ENCODE measurements at regions not wholly inside any gene's neighbourhood (a gene's known extent, or its start where the extent isn't known, plus 50 kb on each side); places are given as distances from the start of the nearest gene placed in this dataset.
"Not testable (repeated sequence)": the region's sequence is repeated elsewhere in the genome, so short reads cannot be mapped to it uniquely, and the experiment has no call there.

DNA sequence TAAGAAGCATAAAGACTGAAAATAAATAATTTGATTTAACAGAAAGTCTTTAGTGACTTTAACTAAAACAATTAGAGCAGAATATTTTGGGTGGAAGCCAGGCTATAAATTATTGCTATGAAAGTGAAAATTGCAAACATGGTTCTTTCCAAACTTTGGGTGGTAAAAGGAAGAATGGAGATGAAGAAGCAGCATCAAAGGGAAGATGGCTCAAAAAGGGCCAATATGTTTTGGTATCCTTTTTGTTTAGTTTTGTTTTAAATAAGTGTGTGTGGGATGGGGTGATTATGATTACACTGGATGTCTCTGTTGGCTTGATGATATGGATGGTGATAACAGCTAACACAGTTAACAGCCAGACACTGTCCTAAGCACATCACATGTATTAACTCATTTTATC is 153.7 kb downstream of the CYB561 start:
- DNase-seq (ENCODE audit: low spot score), result no peak

DNA sequence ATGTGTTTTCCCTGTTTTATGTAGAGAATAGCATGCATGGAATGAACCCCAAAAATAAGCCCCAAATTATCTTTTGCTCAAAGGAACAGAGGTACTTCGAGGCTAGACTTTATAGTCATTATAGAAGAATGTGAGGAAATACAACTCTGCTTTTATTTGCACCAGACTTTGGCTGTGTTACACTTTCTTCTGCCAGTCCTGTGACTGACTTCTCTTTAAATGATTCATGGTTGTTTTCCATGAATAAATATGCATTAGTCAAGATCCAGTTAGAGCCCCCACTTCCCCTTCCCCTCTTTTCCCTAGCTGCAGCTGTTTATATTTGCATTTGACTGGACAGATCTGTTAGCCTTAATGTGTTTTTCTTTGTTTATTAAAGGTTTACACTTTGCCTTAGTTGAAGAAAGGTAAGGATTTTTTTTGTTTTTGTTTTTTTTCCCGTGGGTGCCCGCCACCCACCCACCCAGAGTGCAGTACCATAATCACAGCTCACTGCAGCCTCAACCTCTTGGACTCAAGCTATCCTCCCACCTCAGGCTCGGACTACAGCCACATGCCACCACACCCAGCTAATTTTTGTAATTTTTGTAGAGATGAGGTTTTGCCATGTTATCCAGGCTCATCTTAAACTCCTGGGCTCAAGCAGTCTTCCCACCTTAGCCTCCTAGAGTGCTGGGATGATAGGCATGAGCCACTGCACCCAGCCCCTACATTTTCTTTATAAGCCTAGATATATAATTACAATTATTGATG is 152.6 kb downstream of the CYB561 start:
- DNase-seq (ENCODE audit: low spot score), result peak; percentile 28

DNA sequence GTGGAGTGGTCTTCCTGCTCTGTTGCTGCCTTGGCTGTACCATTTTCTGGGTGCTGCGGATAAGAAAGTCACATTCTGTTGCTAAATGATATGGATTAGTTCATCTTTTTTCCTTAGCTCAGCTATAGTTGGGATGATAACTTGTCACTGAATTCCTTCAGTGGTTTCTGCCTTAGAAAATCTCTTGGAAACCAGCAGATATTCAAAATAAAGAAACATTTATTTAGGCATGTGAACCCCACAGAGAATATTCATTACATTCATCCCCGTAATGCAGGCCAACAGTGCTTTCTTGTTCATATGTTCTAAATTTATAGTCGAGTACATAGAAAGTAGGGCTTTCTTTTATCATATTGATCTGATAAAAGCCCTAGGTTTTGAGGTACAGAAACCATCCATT is 151.3 kb downstream of the CYB561 start:
- no peak for DNase-seq (ENCODE audit: low spot score)

DNA sequence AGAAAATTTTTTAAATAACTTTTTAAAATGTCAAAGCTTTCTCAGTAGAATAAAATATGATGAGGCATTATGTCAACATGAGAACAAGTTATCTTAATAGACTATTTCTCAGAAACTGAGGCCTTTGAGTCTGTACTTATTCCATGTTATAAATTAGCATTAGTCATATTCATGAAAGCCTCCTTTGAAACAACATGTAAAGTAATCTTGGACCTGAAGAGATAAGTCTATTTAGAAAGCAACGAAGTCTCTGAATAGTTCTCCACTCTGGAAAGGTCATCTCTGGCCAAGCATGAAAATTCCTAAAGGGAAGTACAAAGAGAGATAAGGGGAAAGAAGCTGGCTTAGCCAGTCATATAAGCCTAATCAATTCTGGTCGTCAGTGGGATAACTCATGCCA is 150.8 kb downstream of the CYB561 start:
- no peak for DNase-seq (ENCODE audit: low spot score)

DNA sequence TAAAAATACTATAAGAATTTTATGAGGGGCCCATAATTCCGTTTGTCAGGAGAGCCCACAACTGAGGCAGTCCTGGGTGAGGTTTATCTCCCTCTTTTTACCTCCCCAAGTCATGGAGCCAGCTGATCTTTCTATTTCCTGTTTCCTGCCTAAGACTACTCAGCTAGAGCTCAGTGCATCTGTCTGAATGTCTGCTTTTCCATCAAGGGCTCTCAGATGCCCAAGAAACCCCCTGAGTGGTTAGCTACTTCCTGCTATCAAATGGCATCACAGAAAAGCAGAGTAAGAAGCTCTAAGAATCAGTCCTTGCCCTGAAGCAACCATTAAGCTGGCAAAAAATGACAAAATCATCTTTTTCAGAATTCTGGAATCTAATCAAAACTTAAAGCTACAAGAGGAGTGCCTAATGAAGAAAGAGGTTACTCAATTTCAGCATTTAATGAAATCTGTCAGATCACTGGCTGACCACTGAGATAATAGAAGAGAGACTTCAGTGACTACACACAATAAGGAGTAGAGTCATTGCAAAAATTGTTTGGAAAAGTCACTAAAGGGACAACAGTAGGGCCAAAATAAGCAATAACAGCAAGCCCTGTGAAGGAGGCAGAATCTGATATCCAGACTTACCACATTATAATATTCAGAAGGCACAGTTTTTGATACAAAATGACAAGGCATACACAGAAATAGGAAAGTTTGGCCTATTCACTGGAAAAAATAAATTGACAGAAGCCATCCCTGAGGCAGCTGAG is 150.1 kb downstream of the CYB561 start:
- DNase-seq (ENCODE audit: low spot score), result no peak

DNA sequence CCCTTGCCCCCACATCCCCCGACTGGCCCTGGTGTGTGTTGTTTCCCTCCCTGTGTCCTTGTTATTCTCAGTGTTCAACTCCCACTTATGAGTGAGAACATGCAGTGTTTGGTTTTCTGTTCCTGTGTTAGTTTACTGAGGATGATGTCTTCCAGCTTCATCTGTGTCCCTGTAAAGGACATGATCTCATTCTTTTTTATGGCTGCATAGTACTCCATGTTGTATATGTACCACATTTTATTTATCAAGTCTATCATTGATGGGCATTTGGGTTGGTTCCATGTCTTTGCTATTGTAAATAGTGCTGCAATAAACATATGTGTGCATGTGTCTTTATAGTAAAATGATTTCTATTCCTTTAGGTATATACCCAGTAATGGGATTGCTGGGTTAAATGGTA is 147.2 kb downstream of the CYB561 start:
- DNase-seq (ENCODE audit: low spot score), result not testable (repeated sequence)

DNA sequence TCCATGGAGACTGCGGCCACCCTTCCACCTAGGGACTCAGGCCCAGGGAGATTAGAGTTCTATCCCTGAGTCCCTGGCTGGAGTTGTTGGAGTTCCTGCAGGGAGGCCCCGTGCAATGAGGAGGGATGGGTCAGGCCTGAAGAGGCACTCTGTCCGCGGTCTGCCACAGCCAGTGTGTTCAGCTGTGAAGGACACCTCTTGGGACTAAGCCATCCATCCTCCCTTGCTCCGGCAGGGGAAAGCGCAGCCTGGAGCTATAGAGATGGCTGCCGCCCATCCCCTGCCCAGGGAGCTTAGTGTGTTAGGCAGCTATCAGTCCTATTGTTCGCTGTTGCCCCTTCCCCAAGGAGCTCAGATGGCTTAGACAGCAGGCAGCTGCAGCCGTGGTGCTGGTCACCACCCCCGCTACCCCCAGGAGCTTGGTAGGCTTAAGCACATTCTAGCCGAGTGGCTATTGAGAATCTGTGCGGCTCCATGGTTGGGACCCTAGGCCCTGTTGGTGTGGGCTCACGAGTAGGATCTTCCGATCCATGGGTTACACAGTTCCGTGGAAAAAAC is 141.3 kb downstream of the CYB561 start:
- no peak for DNase-seq (ENCODE audit: low spot score)

DNA sequence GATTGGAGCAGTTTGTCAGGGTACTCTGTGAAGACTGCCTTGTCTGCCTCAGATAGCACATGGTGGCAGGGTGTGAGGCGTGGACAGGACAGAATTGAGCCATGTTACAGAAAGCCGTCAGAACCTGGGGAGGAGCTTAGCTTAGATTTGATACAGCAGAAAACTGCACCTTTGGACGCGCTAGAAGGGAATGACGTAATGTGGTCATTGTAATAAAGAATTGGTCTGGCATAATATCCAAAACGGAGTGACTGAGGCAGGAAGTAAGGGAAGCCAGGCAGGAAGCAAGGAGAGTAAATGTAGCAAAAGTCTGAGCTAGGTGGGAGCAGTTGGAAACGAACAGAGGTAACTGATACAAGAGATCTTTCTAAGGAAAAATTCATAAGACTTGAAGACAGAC is 140.2 kb downstream of the CYB561 start:
- no peak for DNase-seq (ENCODE audit: low spot score)

DNA sequence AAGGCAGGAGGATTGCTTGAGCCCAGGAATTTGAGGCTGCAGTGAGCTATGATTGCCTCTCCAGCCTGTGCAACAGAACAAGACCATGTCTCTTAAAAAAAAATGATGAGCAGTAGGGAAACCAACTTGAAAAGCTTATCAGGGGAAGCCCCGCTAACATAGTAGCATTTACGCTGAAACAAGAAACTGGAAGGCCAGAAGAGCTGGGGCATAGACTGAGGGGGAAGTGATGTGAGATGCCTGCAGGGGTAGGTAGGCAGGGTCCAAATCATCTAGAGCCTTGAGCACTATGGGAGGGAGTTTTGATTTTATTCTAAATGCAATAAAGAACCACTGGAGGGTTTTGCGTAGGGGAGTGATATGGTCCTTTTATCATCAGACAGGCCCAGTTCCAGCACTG is 139.3 kb downstream of the CYB561 start:
- no peak for DNase-seq (ENCODE audit: low spot score)

DNA sequence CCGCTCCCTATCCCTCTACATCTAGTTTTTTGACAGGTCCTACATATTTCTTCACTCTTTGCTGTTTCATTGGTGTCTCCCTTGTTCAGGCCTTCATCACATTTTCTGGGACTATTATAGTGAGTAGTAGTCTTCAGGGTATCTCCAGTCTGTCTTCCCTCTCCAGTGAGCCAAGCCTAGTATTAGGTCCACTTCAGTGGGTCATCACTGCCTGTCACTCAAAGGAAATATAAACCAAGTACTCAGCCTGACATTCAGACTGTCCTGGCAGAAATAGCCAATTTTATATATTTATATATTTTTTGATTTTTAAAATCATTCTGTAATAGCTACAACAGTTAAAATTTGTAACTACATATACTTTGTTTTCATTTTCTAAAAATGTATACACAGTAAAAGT is 137.8 kb downstream of the CYB561 start:
- DNase-seq (ENCODE audit: low spot score), result no peak

DNA sequence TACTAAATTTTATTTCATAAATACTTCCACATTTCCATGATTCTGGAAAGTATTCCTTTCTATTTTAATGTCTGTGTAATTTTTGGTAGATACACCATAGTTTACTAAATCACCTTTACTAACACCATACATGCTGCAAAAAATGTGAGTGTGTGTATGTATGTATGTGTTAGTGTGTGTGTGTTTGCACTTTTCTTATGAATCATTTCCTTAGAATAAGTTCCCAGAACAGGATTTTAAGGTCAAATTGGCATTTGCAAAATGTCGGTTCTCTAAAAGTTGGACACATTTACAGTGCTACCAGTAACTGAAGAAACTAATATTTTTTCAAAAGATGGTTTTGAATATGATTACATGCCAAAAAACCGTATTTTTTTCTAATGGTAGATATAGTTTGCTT is 137.1 kb downstream of the CYB561 start:
- DNase-seq (ENCODE audit: low spot score), result no peak

DNA sequence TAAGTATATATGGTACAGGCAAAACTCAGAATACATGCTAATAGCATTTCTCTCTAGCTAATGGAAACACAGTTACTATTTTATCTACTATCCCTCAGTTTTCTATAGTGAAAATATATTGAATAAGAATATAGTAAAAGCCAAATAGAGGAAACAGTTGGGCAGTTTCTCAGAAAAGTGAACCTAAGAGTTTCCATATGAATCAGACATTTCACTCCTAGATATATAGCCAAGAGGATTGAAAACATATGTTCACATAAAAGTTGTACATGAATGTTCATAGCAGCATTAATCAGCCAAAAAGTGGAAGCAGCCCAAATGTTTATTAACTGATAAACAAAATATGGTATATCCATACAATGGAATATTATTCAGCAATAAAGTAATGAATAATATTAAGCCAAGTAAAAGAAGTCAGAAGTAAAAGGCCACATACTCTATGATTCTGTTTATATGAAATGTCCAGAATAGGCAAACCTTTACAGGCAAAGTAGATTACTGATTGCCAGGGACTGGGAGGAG is 134.6 kb downstream of the CYB561 start:
- no peak for DNase-seq (ENCODE audit: low spot score)

DNA sequence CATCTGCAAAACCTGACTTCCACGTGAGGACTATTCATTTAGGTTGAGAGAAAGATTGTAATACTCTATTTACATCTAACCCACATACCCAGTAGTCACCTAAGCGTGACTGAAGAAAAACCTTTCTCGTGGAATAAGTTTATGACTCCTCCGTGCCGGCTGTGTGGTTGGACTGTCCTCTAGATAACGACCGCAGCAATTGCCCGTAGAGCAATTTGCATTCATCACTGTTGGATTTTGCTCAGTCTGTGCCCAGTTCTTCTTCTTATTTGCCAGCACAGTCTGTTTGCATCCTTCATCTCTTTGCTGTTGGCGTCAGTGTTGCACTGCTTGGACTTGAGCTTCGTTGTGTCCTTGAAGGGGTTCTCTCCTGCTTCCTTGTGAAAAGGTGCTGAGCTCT is 131.3 kb downstream of the CYB561 start:
- no peak for DNase-seq (ENCODE audit: low spot score)

DNA sequence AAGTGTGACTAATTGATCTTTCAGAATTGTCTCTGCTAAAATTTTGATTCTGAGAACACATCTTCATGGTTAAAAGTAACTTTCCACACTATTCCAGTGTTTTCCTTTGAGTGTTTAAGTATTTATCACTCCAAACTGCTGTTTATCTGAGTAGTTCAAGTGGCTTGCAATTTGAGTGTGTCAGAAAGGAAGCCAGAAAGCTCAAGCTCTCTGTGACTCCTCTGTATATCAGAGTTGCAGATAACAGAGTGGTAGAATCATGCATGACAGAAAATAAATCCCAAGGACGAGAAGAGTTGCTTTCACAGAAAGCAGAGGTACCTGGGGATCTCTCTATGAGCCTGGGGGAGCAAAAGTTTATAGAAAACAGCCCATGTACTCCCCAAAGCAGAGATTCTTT is 130.0 kb downstream of the CYB561 start:
- no peak for DNase-seq (ENCODE audit: low spot score)

DNA sequence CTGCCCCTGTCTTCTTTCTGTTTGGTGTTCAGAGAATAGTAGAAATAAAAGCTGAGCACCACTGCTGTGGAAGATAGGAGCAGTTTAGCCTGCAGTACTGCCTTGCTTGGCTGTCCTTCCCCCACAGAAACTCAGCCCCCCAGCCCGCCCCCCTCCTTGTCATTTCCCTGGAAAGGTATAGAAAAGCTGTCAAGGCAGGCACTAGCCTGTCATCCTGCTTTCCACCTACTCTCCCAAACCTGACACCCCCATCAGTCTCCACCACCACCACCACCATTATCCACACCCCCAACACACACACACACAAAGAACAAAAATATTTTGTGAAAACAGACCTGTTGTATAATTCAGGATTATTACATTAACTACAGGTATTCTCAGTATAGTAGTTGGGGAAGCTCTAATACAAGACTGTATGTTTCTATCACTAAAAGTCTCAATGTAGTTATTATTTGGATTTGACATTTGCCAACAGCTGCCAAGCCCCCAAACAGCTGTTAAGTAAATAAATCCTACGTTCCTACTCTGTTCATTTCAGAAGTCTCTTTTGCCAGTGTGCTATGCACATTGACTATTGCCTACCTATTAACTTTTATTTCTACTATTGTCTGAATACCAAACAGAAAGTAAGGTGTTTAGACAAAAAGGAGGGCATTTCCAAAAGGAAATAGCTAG is 128.8 kb downstream of the CYB561 start:
- no peak for DNase-seq (ENCODE audit: low spot score)

DNA sequence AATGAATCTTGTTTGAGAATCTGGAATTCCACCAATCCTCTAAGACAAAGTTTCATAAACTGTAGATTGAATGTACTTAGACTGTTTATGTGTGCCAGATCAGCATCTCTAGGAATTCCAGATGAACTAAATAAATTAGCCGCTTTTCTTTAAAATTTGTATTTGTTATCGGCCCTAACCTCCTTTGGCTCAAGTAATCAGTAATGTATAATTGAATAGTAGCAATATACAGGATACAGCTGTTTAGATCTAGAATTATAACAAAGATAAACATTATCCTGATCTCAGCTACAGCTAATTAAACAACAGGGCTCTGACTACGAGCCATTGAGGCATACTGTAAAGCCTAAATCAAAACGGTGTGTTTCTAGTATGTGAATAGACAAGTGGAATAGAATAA is 120.3 kb downstream of the CYB561 start:
- DNase-seq (ENCODE audit: low spot score), result no peak

DNA sequence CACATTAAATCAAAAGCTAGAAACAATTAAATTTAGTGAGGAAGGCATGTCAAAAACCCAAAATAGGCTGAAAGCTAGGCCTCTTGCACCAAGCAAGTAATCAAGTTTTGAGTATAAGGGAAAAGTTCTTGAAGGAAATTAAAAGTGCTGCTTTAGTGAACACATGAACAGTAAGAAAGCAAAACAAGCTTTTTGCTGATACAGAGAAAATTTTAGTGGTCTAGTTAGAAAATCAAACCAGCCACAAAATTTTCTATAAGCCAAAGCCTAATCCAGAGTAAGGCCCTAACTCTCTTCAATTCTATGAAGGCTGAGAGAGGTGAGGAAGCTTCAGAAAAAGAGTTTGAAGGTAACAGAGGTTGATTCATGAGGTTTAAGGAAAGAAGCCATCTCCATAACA is 116.2 kb downstream of the CYB561 start:
- no peak for DNase-seq (ENCODE audit: low spot score)

DNA sequence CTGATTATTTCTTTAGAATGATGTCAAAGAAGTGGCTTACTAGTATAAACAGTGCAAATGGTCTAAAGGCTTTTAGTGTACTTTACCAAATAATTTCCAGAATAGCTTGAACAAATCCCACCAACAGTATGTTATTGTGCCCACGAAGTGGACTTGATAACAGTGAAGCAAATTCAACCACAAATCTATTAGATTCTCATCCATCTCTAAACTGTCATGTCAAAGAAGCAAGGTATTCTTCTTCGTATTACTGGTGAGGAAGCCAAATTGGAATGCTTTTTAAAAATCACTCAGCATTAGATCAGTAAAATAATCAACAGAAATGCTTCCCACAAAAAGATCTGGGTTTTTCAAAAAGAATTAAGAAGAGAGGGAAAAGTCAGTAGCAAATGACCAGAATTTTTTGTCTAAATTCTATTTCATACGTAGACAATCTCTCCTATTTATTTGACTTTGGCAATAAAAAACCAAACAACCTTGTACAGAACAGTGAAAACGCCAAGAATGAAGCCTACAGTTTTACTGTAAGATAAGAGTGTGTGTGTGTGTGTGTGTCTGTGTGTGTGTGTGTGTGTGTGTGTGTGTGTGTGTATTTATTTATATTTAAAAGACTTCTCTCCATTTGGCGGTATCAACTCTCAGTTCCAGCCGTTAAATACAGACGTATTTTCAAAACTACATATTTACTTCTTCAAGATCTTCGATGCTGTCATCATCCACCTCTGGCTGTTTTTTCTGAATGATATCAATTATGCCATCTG is 114.6 kb downstream of the CYB561 start:
- no peak for DNase-seq (ENCODE audit: low spot score)

DNA sequence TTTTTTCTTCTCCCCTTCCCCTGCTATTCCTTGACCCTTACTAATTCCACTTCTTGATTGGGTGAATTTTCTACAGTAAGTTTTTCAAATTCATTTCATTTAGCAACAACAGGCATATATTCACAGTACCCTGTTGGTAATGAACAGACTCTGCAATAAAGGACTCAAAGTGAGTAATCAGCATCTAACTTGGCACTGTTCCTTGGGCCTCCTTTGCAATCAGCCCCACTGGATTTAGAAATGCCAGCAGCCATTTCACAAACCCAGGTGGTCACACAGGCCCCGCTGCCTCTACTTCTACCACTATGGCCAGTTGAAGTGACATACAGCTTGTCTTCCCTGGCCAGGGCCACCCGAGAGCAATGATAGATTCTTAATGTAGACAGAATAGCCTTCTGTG is 113.8 kb downstream of the CYB561 start:
- no peak for DNase-seq (ENCODE audit: low spot score)

DNA sequence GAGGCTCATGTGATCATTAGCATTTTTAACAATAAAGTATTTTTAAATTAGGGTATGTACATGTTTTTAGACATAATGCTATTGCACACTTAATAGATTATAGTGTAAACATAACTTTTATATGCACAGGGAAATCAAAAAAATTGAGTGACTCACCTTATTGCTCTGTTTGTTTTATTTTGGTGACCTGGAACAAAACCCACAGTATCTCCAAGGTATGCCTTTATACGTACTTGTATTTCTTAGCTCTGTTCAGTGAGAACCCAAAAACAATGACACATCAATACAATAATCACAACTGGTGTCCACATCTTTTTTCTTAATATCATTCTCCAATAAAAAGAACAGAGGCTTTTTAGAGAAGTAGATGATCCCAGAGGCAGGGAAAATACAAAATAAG is 112.2 kb downstream of the CYB561 start:
- DNase-seq (ENCODE audit: low spot score), result no peak

DNA sequence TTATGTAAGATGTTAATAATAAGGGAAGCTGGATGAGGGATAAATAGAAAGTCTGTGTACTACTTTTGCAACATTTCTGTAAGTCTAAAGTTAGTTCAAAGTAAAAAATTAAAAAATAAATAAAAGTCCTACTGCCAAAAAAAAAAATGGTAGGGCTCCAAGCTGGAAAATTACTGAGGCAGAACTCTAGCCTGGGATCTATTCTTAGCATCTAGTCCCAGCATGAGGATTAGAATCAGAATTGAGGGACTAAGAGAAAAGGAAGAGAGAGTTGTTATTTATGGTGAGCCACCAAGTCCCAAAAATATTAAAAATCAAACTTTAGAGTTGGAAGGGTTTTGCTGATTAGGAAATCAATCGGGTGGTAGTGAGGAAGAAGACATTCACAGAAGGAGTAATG is 110.3 kb downstream of the CYB561 start:
- DNase-seq (ENCODE audit: low spot score), result no peak

DNA sequence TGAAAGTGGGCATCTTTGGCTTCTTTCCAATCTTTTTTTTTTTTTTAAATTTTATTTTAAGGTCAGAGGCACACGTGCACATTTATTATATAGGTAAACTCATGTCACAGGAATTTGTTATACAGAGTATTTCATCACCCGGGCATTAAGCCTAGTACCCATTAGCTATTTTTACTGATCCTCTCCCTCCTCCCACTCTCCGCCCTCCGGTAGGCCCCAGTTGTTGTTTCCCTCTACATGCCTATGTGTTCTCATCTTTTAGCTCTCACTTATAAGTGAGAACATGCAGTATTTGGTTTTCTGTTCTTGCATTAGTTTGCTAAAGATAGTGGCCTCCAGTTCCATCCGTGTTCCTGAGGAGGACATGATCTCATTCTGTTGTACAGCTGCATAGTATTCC is 108.5 kb downstream of the CYB561 start:
- no peak for DNase-seq (ENCODE audit: low spot score)

All from AG08396 (cell line).